Activated CD4-positive, CD25-positive, alpha-beta regulatory T cell treated with anti-CD3 and anti-CD28 coated beads, Interleukin-2, amount 50 U/mL, for 16 hours (primary cell): ENCODE measurements at regions not wholly inside any gene's neighbourhood (a gene's known extent, or its start where the extent isn't known, plus 50 kb on each side); places are given as distances from the start of the nearest gene placed in this dataset.

Source experiments
- DNase-seq: peaks from one replicate; pipeline ENCODE4 v3.0.0-alpha.2; 2020; ENCODE audit warnings: low read depth, low spot score

GRCh38 chr7:106166651-106167342, 54.7 kb upstream of the SYPL1 start:
- DNase-seq: no peak

- no peak for DNase-seq
These were observed 53.2 kb upstream of the SYPL1 start for GRCh38 chr7:106165337-106165736.

- DNase-seq: no peak
These were observed 51.1 kb upstream of the SYPL1 start for GRCh38 chr7:106163257-106163656.
